KBM-7 (cell line): ENCODE measurements at regions not wholly inside any gene's neighbourhood (a gene's known extent, or its start where the extent isn't known, plus 50 kb on each side); places are given as distances from the start of the nearest gene placed in this dataset.

Source experiments
- DNase-seq: peaks from one replicate; pipeline ENCODE4 v3.0.0-alpha.2; 2015
- in situ Hi-C: fragments of 300-500 bp; cut with MboI; formaldehyde crosslinking; loops from 2 replicates; pipeline ENCODE4 v1.14.3; 2020; ENCODE audit warnings: low sequenced_read_pairs, low pct_unique_long_range_greater_than_20kb, mixed read lengths

- DNase-seq, result no peak
- in situ Hi-C loops, result no loop called here
These were observed 57.7 kb downstream of the LRRC30 start for GRCh38 chr18:7288544-7288943.

GRCh38 chr18:7290077-7290476 lies 59.2 kb downstream of the LRRC30 start:
- in situ Hi-C loops, result no loop called here
- DNase-seq, result no peak

GRCh38 chr18:7291046-7291445 lies 60.2 kb downstream of the LRRC30 start:
- in situ Hi-C loops, result no loop called here
- DNase-seq, result no peak

GRCh38 chr18:7298149-7298548 lies 67.3 kb downstream of the LRRC30 start:
- in situ Hi-C loops, result no loop called here
- DNase-seq, result no peak

- DNase-seq, result no peak
- in situ Hi-C loops, result no loop called here
These were observed 70.2 kb downstream of the LRRC30 start for GRCh38 chr18:7301094-7301493.

- in situ Hi-C loops, result no loop called here
- no peak for DNase-seq
These were observed 72.6 kb downstream of the LRRC30 start for GRCh38 chr18:7303316-7304060.

- in situ Hi-C loops, result no loop called here
- no peak for DNase-seq
These were observed 73.1 kb downstream of the LRRC30 start for GRCh38 chr18:7304061-7304370.

- no peak for DNase-seq
- in situ Hi-C loops, result no loop called here
These were observed 74.5 kb downstream of the LRRC30 start for GRCh38 chr18:7305416-7305815.

- in situ Hi-C loops, result no loop called here
- DNase-seq, result no peak
These were observed 76.1 kb downstream of the LRRC30 start for GRCh38 chr18:7307030-7307429.

- DNase-seq, result no peak
- in situ Hi-C loops, result no loop called here
These were observed 76.6 kb downstream of the LRRC30 start for GRCh38 chr18:7307526-7307925.

GRCh38 chr18:7317804-7318231 lies 86.9 kb downstream of the LRRC30 start:
- in situ Hi-C loops, result no loop called here
- DNase-seq, result no peak

GRCh38 chr18:7319161-7319560 lies 88.3 kb downstream of the LRRC30 start:
- no peak for DNase-seq
- in situ Hi-C loops, result no loop called here

GRCh38 chr18:7321831-7322230 lies 90.9 kb downstream of the LRRC30 start:
- in situ Hi-C loops, result no loop called here
- no peak for DNase-seq

GRCh38 chr18:7322817-7323485 lies 92.1 kb downstream of the LRRC30 start:
- DNase-seq, result no peak
- in situ Hi-C loops, result no loop called here

GRCh38 chr18:7325126-7325430 lies 94.2 kb downstream of the LRRC30 start:
- in situ Hi-C loops, result no loop called here
- DNase-seq, result no peak

GRCh38 chr18:7329016-7329415 lies 98.1 kb downstream of the LRRC30 start:
- no peak for DNase-seq
- in situ Hi-C loops, result no loop called here

GRCh38 chr18:7332452-7332851 lies 101.6 kb downstream of the LRRC30 start:
- in situ Hi-C loops, result no loop called here

GRCh38 chr18:7333025-7333562 lies 102.2 kb downstream of the LRRC30 start:
- no peak for DNase-seq
- in situ Hi-C loops, result no loop called here

More at GRCh38 chr18:7332452-7332851, 101.6 kb downstream of the LRRC30 start:
- DNase-seq, result no peak

- no peak for DNase-seq
- in situ Hi-C loops, result no loop called here
These were observed 104.2 kb downstream of the LRRC30 start for GRCh38 chr18:7334973-7335568.

- in situ Hi-C loops, result no loop called here
- no peak for DNase-seq
These were observed 105.7 kb downstream of the LRRC30 start for GRCh38 chr18:7336623-7337022.
